Fibroblast of skin of scalp (primary cell): ENCODE measurements at regions not wholly inside any gene's neighbourhood (a gene's known extent, or its start where the extent isn't known, plus 50 kb on each side); places are given as distances from the start of the nearest gene placed in this dataset.
"Not testable (repeated sequence)": the region's sequence is repeated elsewhere in the genome, so short reads cannot be mapped to it uniquely, and the experiment has no call there.

Source experiments
- DNase-seq: peaks from one replicate; pipeline ENCODE4 v3.0.0-alpha.2; 2013

GRCh38 chr4:116302990-116303735, 782.2 kb downstream of the TRAM1L1 start:
- DNase-seq = no peak

- DNase-seq = no peak
Measured at GRCh38 chr4:116275006-116275405, 810.4 kb downstream of the TRAM1L1 start.

DNA sequence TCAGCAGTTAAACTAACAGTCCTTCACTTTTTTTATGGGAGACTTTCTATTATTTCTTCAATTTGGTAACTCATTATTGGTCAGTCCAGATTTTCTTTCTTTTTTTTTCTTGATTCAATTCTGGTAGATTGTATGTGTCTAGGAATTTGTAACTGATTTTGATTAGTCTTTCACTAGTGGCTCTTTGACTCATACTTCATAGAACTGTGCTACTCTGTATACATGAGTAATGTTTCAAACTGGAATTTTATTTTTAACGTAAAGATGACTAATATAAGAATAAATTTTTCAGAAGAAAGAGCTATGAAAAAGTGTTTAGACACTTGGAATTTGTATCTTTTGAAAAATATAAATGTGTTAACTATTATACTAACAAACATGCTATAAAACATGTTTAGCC, 813.0 kb downstream of the TRAM1L1 start:
- DNase-seq = no peak

- DNase-seq = not testable (repeated sequence)
Measured at GRCh38 chr4:116260931-116261330, 824.4 kb downstream of the TRAM1L1 start.

GRCh38 chr4:116244771-116245170, 840.6 kb downstream of the TRAM1L1 start:
- no peak for DNase-seq

DNA sequence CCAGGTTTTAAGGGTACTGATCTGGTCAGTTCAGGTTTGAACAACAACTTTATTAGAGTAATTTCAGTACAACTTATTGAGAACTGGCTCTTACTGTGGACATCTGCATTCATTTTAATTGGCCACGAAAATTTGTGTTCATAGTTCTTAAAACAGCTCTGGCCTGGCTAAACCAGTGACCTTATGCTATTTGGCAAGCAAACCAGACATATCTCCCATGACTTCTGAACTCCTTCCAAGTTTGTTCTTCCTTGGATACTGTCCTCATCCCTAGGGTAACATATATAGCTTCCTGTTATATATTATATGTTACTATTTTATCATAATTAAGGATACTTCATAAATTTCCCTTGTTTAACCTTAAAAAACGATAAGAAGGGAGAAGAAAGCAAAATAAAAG, 841.9 kb downstream of the TRAM1L1 start:
- no peak for DNase-seq

DNA sequence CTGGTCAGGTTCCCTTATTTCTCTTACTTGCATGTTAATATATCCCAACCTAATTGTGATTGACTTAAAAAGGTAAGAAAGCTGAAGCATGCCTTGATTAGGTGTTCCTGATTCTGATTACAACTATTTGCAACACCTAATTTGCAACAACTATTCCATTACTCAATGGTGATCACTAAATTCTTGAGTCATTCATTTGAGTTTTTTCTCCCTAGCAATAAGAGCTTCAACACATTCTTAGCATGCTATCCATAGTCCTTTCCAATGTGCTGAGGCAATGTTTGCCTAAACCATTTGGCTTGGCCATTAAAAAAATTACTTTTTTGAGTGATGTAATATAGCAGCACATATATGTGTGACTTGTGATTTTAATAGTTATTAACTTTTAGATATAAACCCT, 851.4 kb downstream of the TRAM1L1 start:
- DNase-seq = no peak

- not testable (repeated sequence) for DNase-seq
Measured at GRCh38 chr4:116231999-116232398, 853.4 kb downstream of the TRAM1L1 start.

- DNase-seq = no peak
Measured at GRCh38 chr4:116229420-116229819, 856.0 kb downstream of the TRAM1L1 start.

DNA sequence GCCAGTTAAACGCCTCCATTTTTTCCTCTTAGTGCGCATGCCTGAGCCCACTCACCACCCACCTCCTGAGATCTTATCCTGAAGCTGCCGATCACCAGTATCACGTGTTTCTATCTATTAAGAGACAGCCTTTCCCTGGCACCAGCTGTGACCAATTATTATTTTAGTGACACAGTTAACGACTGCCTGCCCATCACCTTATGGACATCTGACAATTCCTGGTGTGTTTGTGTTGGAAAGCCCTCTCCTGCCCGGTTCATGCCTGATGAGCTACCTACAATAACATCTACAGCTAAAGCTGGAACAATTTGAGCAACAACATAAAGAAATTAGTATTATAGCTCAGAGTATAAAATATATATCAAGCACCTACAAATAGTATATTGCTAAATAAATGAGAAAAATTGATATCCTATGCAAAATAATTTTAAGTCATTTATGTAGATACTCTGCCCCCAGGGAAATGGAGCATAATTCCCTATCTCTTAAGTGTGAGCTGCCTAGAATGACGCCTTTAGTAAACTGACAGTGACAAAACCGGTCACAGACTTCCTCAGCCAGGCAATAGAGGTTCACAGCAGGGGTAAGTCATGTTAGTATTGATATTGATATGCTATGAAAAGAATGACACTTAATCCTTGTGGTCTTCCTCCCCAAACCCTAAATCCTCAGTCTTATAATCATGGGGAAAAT, 862.2 kb downstream of the TRAM1L1 start:
- no peak for DNase-seq

DNA sequence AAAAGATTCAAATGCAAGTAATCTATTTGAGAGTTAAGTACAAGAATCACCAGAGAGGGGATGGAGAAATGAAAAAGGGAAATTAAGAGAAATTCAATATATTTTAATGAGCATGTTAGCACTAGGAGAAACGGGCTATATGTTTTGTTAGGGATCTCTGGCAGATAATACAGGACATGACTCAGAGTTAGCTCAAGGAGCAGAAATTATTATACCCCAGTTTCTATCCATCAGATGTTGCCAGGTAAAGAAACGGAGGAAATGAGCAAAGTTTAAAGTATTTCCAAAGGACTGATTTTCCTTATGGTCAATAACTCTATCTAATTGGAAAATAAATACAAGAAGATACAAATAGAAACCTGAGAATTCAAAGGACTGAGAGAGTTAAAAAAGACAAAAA, 867.6 kb downstream of the TRAM1L1 start:
- DNase-seq = no peak

DNA sequence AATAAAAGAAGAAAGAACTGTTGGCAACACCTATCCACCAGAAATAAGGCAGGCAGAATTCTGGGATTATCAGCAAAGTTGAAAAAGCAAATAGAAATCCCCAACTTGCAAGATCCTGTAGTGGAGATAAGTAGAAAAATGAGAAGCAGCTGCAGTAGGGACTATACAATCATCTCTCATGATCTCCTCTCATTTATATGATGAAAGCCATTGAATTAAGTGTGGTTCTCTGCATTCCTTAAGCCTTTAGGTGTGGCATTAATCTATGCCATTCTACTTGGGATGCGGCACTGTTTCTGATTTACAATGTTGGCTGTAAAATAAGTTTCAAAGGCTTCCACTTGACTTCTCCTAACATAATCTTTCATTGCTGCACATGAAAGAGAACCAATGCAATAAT, 869.8 kb downstream of the TRAM1L1 start:
- no peak for DNase-seq

- no peak for DNase-seq
Measured at GRCh38 chr4:116202524-116202923, 882.9 kb downstream of the TRAM1L1 start.

GRCh38 chr4:116197317-116197809, 888.0 kb downstream of the TRAM1L1 start:
- DNase-seq = no peak

GRCh38 chr4:116183241-116183640, 902.1 kb downstream of the TRAM1L1 start:
- no peak for DNase-seq

- peak; percentile 15 for DNase-seq
Measured at GRCh38 chr4:116180157-116180601, 905.2 kb downstream of the TRAM1L1 start.

- not testable (repeated sequence) for DNase-seq
Measured at GRCh38 chr4:116151371-116151770, 934.0 kb downstream of the TRAM1L1 start.

DNA sequence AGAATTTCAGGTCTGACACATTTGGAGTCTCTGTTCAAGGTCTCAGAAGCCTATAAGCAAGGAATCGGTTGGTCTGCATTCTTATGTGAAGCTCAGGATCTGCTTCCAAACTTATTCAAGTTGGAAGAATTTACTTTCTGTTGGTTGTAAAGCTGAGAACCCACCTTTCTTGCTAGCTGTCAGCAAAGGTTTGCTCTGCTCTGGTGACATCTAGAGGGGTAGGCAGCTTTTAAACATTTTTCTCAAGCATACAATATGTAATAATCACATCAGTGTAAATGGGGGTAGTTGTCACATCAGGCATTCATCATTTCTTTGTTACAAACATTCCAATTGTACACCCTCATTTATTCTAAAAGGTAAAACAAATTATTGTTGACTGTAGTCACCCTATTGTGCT, 935.2 kb downstream of the TRAM1L1 start:
- DNase-seq = peak; percentile 2

DNA sequence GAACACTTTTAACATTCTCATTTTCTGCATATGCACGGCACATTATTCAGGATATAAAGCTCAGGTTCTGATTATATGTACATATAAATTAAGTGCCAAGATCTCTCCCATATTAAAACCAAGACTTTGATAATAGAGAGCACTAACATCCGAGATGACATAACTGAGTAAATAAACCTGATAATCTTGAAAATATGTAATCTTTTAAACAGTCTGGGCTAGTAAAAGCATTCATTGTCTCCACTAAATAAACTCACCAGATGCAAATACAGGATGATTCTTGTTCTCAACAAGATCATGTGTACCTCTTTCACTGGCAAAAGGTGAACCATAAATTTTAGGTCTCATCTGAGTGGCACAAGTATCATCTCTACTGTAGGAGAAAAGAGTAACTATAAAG, 942.2 kb downstream of the TRAM1L1 start:
- no peak for DNase-seq

DNA sequence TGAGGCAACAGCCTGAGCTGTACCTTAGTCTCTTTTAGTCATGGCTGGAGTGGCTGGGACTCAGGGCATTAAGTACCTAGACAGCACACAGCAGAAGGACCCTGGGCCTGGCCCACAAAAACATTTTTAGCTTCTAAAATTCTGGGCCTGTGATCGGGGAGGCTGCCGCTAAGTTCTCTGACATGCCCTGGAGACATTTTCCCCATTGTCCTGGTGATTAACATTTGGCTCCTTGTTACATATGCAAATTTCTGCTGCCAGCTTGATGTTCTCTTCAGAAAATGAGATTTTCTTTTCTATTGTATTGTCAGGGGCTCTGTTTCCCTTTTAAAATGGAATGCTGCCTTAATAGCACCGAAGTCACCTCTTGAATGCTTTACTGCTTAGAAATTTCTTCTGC, 952.4 kb downstream of the TRAM1L1 start:
- DNase-seq = no peak

DNA sequence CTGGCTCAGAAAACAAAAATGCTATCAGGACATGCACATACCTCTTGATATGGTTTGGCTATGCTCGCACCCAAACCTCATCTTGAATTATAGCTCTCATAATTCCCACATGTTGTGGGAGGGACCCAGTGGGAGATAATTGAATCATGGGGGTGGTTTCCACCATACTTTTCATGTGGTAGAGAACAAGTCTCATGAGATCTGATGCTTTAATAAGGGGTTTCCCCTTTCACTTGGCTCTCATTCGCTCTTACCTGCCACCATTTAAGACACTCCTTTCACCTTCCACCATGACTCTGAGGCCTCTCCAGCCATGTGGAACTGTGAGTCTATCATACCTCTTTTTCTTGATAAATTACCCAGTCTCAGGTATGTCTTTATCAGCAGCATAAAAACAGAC, 958.6 kb downstream of the TRAM1L1 start:
- DNase-seq = no peak

DNA sequence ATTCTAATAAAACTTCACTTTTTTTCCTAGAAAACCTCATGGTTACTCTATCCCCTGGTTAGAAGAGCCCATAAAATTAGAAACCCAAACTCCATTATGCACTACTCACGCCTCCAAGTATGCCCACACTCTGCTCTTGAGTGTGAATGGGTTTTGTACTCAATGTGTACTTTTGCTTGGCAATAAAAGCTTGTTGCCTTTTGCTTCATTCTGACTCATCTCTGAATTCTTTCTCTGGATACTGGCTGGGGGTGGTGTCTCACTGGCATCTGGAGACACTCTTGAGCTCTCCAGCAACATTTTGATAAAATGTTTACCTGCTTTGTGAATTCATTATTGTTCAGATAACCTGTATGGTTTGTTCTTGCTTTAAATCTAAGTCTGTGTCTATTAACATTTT, 963.3 kb downstream of the TRAM1L1 start:
- DNase-seq = peak; percentile 52

DNA sequence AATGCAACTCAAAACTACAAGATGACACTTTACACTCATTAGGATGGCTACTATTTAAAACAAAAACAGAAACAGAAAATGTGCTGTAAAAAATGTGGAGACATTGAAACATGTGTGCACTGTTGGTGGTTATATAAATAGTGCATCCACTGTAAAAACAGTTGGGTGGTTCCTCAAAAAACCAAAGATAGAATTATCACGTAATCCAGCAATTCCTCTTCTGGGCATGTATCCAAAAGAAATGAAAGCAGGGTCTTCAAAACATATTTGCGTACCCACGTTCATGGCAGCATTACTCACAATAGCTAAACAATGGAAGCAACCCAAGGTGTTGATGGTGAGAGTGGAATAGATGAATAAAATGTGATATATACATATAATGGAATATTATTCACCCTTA, 967.2 kb downstream of the TRAM1L1 start:
- DNase-seq = peak; percentile 86

DNA sequence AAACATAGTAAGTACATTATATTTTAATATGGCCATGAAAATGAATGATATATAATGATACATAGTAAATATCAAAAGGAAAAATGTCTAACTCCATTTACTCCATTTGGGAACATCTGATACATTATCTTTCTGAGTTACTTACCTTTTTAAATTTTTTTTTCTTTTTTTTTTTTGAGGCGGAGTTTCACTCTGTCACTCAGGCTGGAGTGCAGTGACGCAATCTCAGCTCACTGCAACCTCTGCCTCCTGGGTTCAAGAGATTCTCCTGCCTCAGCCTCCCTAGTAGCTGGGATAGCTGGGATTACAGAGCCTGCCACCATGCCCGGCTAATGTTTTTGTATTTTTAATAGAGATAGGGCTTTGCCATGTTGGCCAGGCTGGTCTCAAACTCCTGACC, 972.5 kb downstream of the TRAM1L1 start:
- DNase-seq = not testable (repeated sequence)
